Hepatocyte (in vitro differentiated cells): ENCODE measurements at regions not wholly inside any gene's neighbourhood (a gene's known extent, or its start where the extent isn't known, plus 50 kb on each side); places are given as distances from the start of the nearest gene placed in this dataset.

ENCODE experiments used
- DNase-seq: peaks from one replicate; pipeline ENCODE4 v3.0.0-alpha.2; 2016; ENCODE audit warnings: low spot score
- H2AFZ ChIP-seq: fragments of 200-600 bp; sonication (generic); 2 replicates; pipeline ENCODE4 v1.6.0; 2016; ENCODE audit warnings: antibody characterized with exemption, mild to moderate bottlenecking
- H3K27ac ChIP-seq: fragments of 200-600 bp; sonication (generic); 2 replicates; pipeline ENCODE4 v1.5.1; 2016; ENCODE audit warnings: mild to moderate bottlenecking
- H3K27me3 ChIP-seq: fragments of 200-600 bp; sonication (generic); 2 replicates; pipeline ENCODE4 v1.6.1; 2016
- H3K36me3 ChIP-seq: fragments of 200-600 bp; sonication (generic); replicated peaks from 2 replicates; pipeline ENCODE4 v1.5.1; 2016; ENCODE audit warnings: low read depth; ENCODE audit not compliant: insufficient read depth
- H3K4me1 ChIP-seq: fragments of 200-600 bp; sonication (generic); 2 replicates; pipeline ENCODE4 v1.5.1; 2016; ENCODE audit warnings: mild to moderate bottlenecking, moderate library complexity; ENCODE audit not compliant: insufficient read depth
- H3K4me2 ChIP-seq: fragments of 200-600 bp; sonication (generic); 2 replicates; pipeline ENCODE4 v1.6.0; 2016
- H3K4me3 ChIP-seq: fragments of 200-600 bp; sonication (generic); 2 replicates; pipeline ENCODE4 v1.5.1; 2016; ENCODE audit warnings: mild to moderate bottlenecking
- H3K79me2 ChIP-seq: fragments of 200-600 bp; sonication (generic); 2 replicates; pipeline ENCODE4 v1.6.0; 2017; ENCODE audit warnings: mild to moderate bottlenecking
- H3K9me2 ChIP-seq: fragments of 200-600 bp; sonication (generic); replicated peaks from 2 replicates; pipeline ENCODE4 v1.6.0; 2017; ENCODE audit warnings: mild to moderate bottlenecking; ENCODE audit not compliant: insufficient read depth
- H3K9me3 ChIP-seq: fragments of 200-600 bp; sonication (generic); 2 replicates; pipeline ENCODE4 v1.5.1; 2016; ENCODE audit warnings: low read depth, mild to moderate bottlenecking
- H4K20me1 ChIP-seq: fragments of 200-600 bp; sonication (generic); 2 replicates; pipeline ENCODE4 v1.6.0; 2016; ENCODE audit warnings: mild to moderate bottlenecking; ENCODE audit not compliant: insufficient read depth, poor library complexity, severe bottlenecking
- CTCF ChIP-seq: fragments of 200-600 bp; sonication (generic); IDR thresholded peaks from 2 replicates; pipeline ENCODE4 v1.5.1; 2016; ENCODE audit warnings: antibody characterized with exemption, mild to moderate bottlenecking; ENCODE audit not compliant: poor library complexity
- EZH2 ChIP-seq: fragments of 200-600 bp; sonication (generic); IDR thresholded peaks from 2 replicates; pipeline ENCODE4 v1.6.1; 2016; ENCODE audit warnings: antibody characterized with exemption, mild to moderate bottlenecking, borderline replicate concordance
- EZH2phosphoT487 ChIP-seq: fragments of 200-600 bp; sonication (generic); IDR thresholded peaks from one replicate; pipeline ENCODE4 v1.6.1; 2018; ENCODE audit warnings: antibody characterized with exemption, mild to moderate bottlenecking, low read depth, moderate library complexity; ENCODE audit not compliant: unreplicated experiment, severe bottlenecking
- WGBS: methylation state at CpG from one replicate; pipeline ENCODE4 v1.1.6; 2016; ENCODE audit warnings: low lambda C conversion rate; ENCODE audit errors: missing lambda C conversion rate; 5-methylcytosine and 5-hydroxymethylcytosine counted together

- no peaks in the 10 kb centered on the region for H3K9me3 ChIP-seq
Measured at GRCh38 chr21:24163539-24163938, 1443.7 kb downstream of the MRPL39 start.

GRCh38 chr21:24160528-24160927 is 1446.8 kb downstream of the MRPL39 start:
- Histone ChIP-seq H3K79me2 (no peaks in the 10 kb centered on the region), H3K4me2 (no peak overlapping the region), H3K27ac (no peak overlapping the region), H3K4me3 (no peak overlapping the region), H3K36me3 (no peaks in the 10 kb centered on the region), H2AFZ (no peak overlapping the region), H3K27me3 (no peaks in the 10 kb centered on the region), H3K9me3 (no peaks in the 10 kb centered on the region), H3K9me2 (no peaks in the 10 kb centered on the region), H3K4me1 (no peaks in the 10 kb centered on the region), H4K20me1 (no peaks in the 10 kb centered on the region)
- DNase-seq = no peak
- WGBS = 74% methylated on average over 5 of the region's 5 CpGs
- TF ChIP-seq EZH2 (no peak), CTCF (no peak), EZH2phosphoT487 (no peak)

More at GRCh38 chr21:24163539-24163938, 1443.7 kb downstream of the MRPL39 start:
- no peak overlapping the region for H3K27ac ChIP-seq
- 83% methylated on average over 8 of the region's 8 CpGs for WGBS
- no peaks in the 10 kb centered on the region for H3K4me1 ChIP-seq
- no peaks in the 10 kb centered on the region for H3K36me3 ChIP-seq
- no peaks in the 10 kb centered on the region for H3K9me2 ChIP-seq
- no peak overlapping the region for H3K4me2 ChIP-seq
- no peak overlapping the region for H2AFZ ChIP-seq
- H3K4me3 ChIP-seq = no peak overlapping the region
- no peaks in the 10 kb centered on the region for H4K20me1 ChIP-seq
- H3K79me2 ChIP-seq = no peaks in the 10 kb centered on the region
- no peaks in the 10 kb centered on the region for H3K27me3 ChIP-seq
- no peak for DNase-seq
- no peak for TF ChIP-seq EZH2
- TF ChIP-seq CTCF = no peak
- TF ChIP-seq EZH2phosphoT487 = no peak

- TF ChIP-seq CTCF (no peak), EZH2phosphoT487 (no peak), EZH2 (no peak)
- H3K4me1 ChIP-seq = no peaks in the 10 kb centered on the region
- H3K9me2 ChIP-seq = no peaks in the 10 kb centered on the region
- no peak for DNase-seq
- no peaks in the 10 kb centered on the region for H3K9me3 ChIP-seq
- H3K4me2 ChIP-seq = no peak overlapping the region
- H3K27me3 ChIP-seq = no peaks in the 10 kb centered on the region
- H3K4me3 ChIP-seq = no peak overlapping the region
- H4K20me1 ChIP-seq = no peaks in the 10 kb centered on the region
- 86% methylated on average over 2 of the region's 2 CpGs for WGBS
- no peaks in the 10 kb centered on the region for H3K79me2 ChIP-seq
- no peak overlapping the region for H3K27ac ChIP-seq
- no peak overlapping the region for H2AFZ ChIP-seq
- H3K36me3 ChIP-seq = no peaks in the 10 kb centered on the region
Measured at GRCh38 chr21:24153137-24153536, 1454.1 kb downstream of the MRPL39 start.

GRCh38 chr21:24150753-24151152 is 1456.5 kb downstream of the MRPL39 start:
- DNase-seq = no peak
- WGBS = 40% methylated on average over 1 of the region's 1 CpG
- Histone ChIP-seq H3K36me3 (no peaks in the 10 kb centered on the region), H3K27me3 (no peaks in the 10 kb centered on the region), H3K27ac (no peak overlapping the region), H3K4me2 (no peak overlapping the region), H4K20me1 (no peaks in the 10 kb centered on the region), H3K9me2 (no peaks in the 10 kb centered on the region), H3K4me3 (no peak overlapping the region), H2AFZ (no peak overlapping the region), H3K79me2 (no peaks in the 10 kb centered on the region), H3K9me3 (no peaks in the 10 kb centered on the region), H3K4me1 (no peaks in the 10 kb centered on the region)
- TF ChIP-seq EZH2 (no peak), EZH2phosphoT487 (no peak), CTCF (no peak)
